ENCODE measurements at regions not wholly inside any gene's neighbourhood (a gene's known extent, or its start where the extent isn't known, plus 50 kb on each side); places are given as distances from the start of the nearest gene placed in this dataset.

GRCh38 chr13:50668691-50669271 lies 174.7 kb downstream of the DLEU7 start:
- DNase-seq: no peak

- DNase-seq: no peak
These were observed 173.2 kb downstream of the DLEU7 start for GRCh38 chr13:50670272-50670671.

GRCh38 chr13:50670847-50671496 lies 172.5 kb downstream of the DLEU7 start:
- DNase-seq: no peak

- no peak for DNase-seq
These were observed 172.0 kb downstream of the DLEU7 start for GRCh38 chr13:50671497-50671850.

GRCh38 chr13:50672025-50672424 lies 171.5 kb downstream of the DLEU7 start:
- no peak for DNase-seq

GRCh38 chr13:50675651-50676050 lies 167.8 kb downstream of the DLEU7 start:
- DNase-seq: no peak

- peak; percentile 26 for DNase-seq
These were observed 166.9 kb downstream of the DLEU7 start for GRCh38 chr13:50676602-50677001.

- DNase-seq: no peak
These were observed 166.2 kb downstream of the DLEU7 start for GRCh38 chr13:50677258-50677657.

GRCh38 chr13:50677687-50678463 lies 165.6 kb downstream of the DLEU7 start:
- no peak for DNase-seq

- no peak for DNase-seq
These were observed 164.9 kb downstream of the DLEU7 start for GRCh38 chr13:50678464-50679162.

GRCh38 chr13:50679321-50679720 lies 164.2 kb downstream of the DLEU7 start:
- no peak for DNase-seq

- no peak for DNase-seq
These were observed 161.5 kb downstream of the DLEU7 start for GRCh38 chr13:50682002-50682401.

- no peak for DNase-seq
These were observed 160.5 kb downstream of the DLEU7 start for GRCh38 chr13:50682966-50683365.

GRCh38 chr13:50684366-50684765 lies 159.1 kb downstream of the DLEU7 start:
- no peak for DNase-seq

- no peak for DNase-seq
These were observed 158.0 kb downstream of the DLEU7 start for GRCh38 chr13:50685491-50685890.

GRCh38 chr13:50685956-50686355 lies 157.5 kb downstream of the DLEU7 start:
- DNase-seq: no peak

- DNase-seq: peak; percentile 8
These were observed 156.9 kb downstream of the DLEU7 start for GRCh38 chr13:50686551-50686950.

- no peak for DNase-seq
These were observed 155.9 kb downstream of the DLEU7 start for GRCh38 chr13:50687545-50687944.

- no peak for DNase-seq
These were observed 153.5 kb downstream of the DLEU7 start for GRCh38 chr13:50690006-50690405.

- no peak for DNase-seq
These were observed 152.3 kb downstream of the DLEU7 start for GRCh38 chr13:50691176-50691680.

GRCh38 chr13:50691681-50692263 lies 151.7 kb downstream of the DLEU7 start:
- DNase-seq: no peak

GRCh38 chr13:50692396-50692915 lies 151.0 kb downstream of the DLEU7 start:
- DNase-seq: no peak

GRCh38 chr13:50693727-50694126 lies 149.8 kb downstream of the DLEU7 start:
- no peak for DNase-seq
